Activated CD8-positive, alpha-beta T cell treated with anti-CD3 and anti-CD28 coated beads for 36 hours (primary cell): ENCODE measurements at regions not wholly inside any gene's neighbourhood (a gene's known extent, or its start where the extent isn't known, plus 50 kb on each side); places are given as distances from the start of the nearest gene placed in this dataset.

Experiments
- ATAC-seq: fragments of 200-7000 bp; cut with Tn5 transposase; one replicate; pipeline ENCODE4 v1.10.0; 2021; ENCODE audit warnings: mild to moderate bottlenecking, moderate library complexity
- CTCF ChIA-PET: fragments of 350-600 bp; sonication (Branson Sonifier 250); formaldehyde crosslinking; loops from one replicate; lab custom pipeline; 2021; ENCODE audit warnings: antibody characterized with exemption; lab: Charles Lee
- POLR2A ChIA-PET: fragments of 350-600 bp; sonication (Branson Sonifier 250); formaldehyde crosslinking; loops from one replicate; lab custom pipeline; 2021; ENCODE audit warnings: antibody characterized with exemption; lab: Charles Lee
- DNase-seq: peaks from one replicate; pipeline ENCODE4 v3.0.0-alpha.2; 2020
- H3K27ac Mint-ChIP-seq: one replicate; pipeline ENCODE4 v1.8.0; 2021; ENCODE audit warnings: mild to moderate bottlenecking, mixed read lengths
- H3K27me3 Mint-ChIP-seq: one replicate; pipeline ENCODE4 v1.8.0; 2021; ENCODE audit warnings: mixed read lengths
- H3K36me3 Mint-ChIP-seq: one replicate; pipeline ENCODE4 v1.8.0; 2021; ENCODE audit warnings: low read depth, mixed read lengths
- H3K4me1 Mint-ChIP-seq: one replicate; pipeline ENCODE4 v1.8.0; 2021; ENCODE audit warnings: low read depth, mixed read lengths
- H3K4me3 Mint-ChIP-seq: one replicate; pipeline ENCODE4 v1.8.0; 2021; ENCODE audit warnings: mild to moderate bottlenecking, moderate library complexity, mixed read lengths
- H3K9me3 Mint-ChIP-seq: one replicate; pipeline ENCODE4 v1.8.0; 2021; ENCODE audit warnings: mixed read lengths
- intact Hi-C: fragments of 100-400 bp; cut with micrococcal nuclease; formaldehyde crosslinking; loops from one replicate; pipeline ENCODE4 v1.10.0; 2022
- TF ChIP-seq, protein P1 (sequence below): fragments of 200-600 bp; IDR thresholded peaks from one replicate; pipeline ENCODE4 v1.8.0; 2022; ENCODE audit warnings: antibody characterized with exemption, mild to moderate bottlenecking

DNA sequence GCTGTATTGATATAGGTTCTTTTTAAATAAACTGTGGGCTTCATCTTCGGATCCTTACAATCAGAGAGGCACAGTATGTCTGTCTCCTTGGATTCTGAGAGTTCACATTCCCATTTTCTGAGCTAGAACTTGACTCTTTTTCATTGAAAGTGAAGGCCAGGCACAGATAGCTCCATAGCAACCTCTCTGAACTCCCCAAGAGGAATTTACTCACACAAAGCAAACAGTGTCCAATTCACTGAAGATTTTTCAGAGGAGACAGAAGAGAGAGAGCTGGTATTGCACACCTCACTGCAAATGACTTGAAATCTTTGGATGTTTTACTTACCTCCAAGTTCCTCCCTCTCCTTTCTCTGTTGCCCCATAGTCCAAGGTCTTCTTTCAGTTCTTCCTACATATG is 130.9 kb upstream of the CASK start:
- ATAC-seq: no peak

DNA sequence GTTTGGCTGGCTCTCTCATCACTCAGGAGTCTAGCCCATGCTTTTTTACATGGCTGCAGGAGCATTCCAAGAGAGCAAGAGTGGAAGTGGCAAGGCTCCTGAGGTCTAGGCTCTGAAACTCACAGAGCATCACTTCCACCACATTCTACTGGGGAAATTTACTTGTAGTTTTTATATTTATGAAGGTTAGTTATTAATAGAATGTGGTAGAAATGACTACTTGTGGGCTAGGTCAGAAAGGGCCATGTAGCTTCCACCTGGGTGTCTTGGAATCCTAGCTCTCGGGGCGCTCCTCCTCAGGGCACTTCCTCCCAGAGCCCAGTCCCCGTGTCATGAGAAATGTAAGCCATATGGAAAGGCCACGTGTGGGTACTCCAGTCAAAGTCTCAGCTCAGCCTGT is 127.0 kb upstream of the CASK start:
- no peaks in the 10 kb centered on the region for H3K4me1 Mint-ChIP-seq

More for the DNA sequence above, 130.9 kb upstream of the CASK start:
- intact Hi-C loops: no loop called here
- Mint-ChIP-seq H3K27me3 (no peaks in the 10 kb centered on the region), H3K27ac (no peak overlapping the region), H3K36me3 (no peaks in the 10 kb centered on the region), H3K4me3 (no peak overlapping the region), H3K4me1 (no peaks in the 10 kb centered on the region), H3K9me3 (no peaks in the 10 kb centered on the region)
- CTCF ChIA-PET: no interaction called here
- DNase-seq: no peak
- TF ChIP-seq, protein P1, sequence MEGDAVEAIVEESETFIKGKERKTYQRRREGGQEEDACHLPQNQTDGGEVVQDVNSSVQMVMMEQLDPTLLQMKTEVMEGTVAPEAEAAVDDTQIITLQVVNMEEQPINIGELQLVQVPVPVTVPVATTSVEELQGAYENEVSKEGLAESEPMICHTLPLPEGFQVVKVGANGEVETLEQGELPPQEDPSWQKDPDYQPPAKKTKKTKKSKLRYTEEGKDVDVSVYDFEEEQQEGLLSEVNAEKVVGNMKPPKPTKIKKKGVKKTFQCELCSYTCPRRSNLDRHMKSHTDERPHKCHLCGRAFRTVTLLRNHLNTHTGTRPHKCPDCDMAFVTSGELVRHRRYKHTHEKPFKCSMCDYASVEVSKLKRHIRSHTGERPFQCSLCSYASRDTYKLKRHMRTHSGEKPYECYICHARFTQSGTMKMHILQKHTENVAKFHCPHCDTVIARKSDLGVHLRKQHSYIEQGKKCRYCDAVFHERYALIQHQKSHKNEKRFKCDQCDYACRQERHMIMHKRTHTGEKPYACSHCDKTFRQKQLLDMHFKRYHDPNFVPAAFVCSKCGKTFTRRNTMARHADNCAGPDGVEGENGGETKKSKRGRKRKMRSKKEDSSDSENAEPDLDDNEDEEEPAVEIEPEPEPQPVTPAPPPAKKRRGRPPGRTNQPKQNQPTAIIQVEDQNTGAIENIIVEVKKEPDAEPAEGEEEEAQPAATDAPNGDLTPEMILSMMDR: no peak
- POLR2A ChIA-PET: no interaction called here

GRCh38 chrX:42047886-42048285 is 124.5 kb upstream of the CASK start:
- no peaks in the 10 kb centered on the region for H3K27me3 Mint-ChIP-seq
- DNase-seq: no peak
- H3K4me1 Mint-ChIP-seq: no peaks in the 10 kb centered on the region
- ATAC-seq: no peak
- ChIA-PET POLR2A (no interaction called here), CTCF (no interaction called here)
- no peak overlapping the region for H3K4me3 Mint-ChIP-seq
- no peak overlapping the region for H3K27ac Mint-ChIP-seq
- intact Hi-C loops: no loop called here
- H3K36me3 Mint-ChIP-seq: no peaks in the 10 kb centered on the region
- H3K9me3 Mint-ChIP-seq: no peaks in the 10 kb centered on the region
- TF ChIP-seq, protein P1: no peak

More for the DNA sequence above, 127.0 kb upstream of the CASK start:
- ATAC-seq (no peak), DNase-seq (no peak)
- Mint-ChIP-seq H3K27ac (no peak overlapping the region), H3K4me3 (no peak overlapping the region), H3K9me3 (no peaks in the 10 kb centered on the region), H3K27me3 (no peaks in the 10 kb centered on the region), H3K36me3 (no peaks in the 10 kb centered on the region)
- ChIA-PET CTCF (no interaction called here), POLR2A (no interaction called here)
- TF ChIP-seq, protein P1: no peak
- intact Hi-C loops: no loop called here

DNA sequence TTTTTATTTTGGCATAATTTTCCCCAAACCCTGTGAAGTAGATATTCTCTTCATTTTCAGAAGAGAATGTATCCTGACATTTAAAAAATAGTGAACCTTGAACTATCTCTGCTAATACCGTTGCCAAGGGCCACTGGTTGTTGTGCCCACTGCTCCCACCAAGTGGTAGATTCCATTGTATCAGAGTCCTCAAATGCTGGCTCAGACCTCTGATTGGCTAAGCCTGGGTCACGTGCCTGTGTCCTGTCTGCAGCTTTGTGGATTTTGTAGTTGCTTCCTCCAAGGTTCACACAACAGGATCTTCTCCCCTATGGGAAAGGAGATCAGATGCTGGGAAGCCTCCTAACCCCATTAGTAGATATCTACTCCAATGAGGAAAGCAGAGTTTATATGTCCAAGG is 104.8 kb upstream of the CASK start:
- intact Hi-C loops: no loop called here
- CTCF ChIA-PET: no interaction called here

DNA sequence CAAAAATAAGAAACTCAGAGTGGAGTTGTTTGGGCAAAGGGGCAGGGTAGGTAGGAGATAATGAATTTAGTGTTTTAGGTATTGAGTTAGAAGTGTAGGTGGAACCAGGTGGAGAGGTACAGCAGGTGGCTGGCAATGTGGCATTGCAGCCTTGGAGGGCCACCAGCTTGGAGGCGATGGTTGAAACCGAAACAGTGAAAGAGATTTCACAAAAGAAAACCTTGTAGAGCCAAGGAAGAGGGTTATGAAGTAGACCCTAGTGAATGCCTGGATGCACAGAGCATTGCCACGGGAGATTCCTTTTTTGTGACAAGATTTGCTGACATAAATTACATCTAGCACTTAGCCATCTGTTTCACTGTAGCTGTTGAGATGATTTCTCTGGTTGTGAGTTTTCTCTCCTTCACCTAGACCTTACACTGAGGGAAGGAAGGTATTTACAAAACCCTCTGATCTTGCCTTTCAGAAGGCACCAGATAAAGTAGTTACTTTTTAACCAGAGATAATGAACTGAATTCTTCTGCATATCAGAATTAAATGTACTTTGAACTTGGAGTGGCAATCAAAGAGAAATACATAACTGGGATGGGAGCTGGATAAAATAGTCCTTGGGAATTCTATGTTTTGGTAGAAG is 104.1 kb upstream of the CASK start:
- ATAC-seq: no peak
- H3K27me3 Mint-ChIP-seq: no peaks in the 10 kb centered on the region

More for the DNA sequence above, 104.8 kb upstream of the CASK start:
- no peak overlapping the region for H3K27ac Mint-ChIP-seq
- H3K27me3 Mint-ChIP-seq: no peaks in the 10 kb centered on the region
- DNase-seq: no peak
- POLR2A ChIA-PET: no interaction called here
- no peak overlapping the region for H3K4me3 Mint-ChIP-seq
- H3K9me3 Mint-ChIP-seq: no peaks in the 10 kb centered on the region
- ATAC-seq: no peak
- no peaks in the 10 kb centered on the region for H3K4me1 Mint-ChIP-seq
- no peaks in the 10 kb centered on the region for H3K36me3 Mint-ChIP-seq
- TF ChIP-seq, protein P1: no peak

More for the DNA sequence above, 104.1 kb upstream of the CASK start:
- Mint-ChIP-seq H3K9me3 (no peaks in the 10 kb centered on the region), H3K4me3 (no peak overlapping the region), H3K36me3 (no peaks in the 10 kb centered on the region), H3K27ac (no peak overlapping the region), H3K4me1 (no peaks in the 10 kb centered on the region)
- ChIA-PET CTCF (no interaction called here), POLR2A (no interaction called here)
- intact Hi-C loops: no loop called here
- DNase-seq: no peak
- TF ChIP-seq, protein P1: no peak
